Endothelial cell of umbilical vein (primary cell): ENCODE measurements at regions not wholly inside any gene's neighbourhood (a gene's known extent, or its start where the extent isn't known, plus 50 kb on each side); places are given as distances from the start of the nearest gene placed in this dataset.

Experiments
- BruUV-seq: library from RNA; stranded (reverse); fragments of 400-500 nt; replicated peaks from 2 replicates; lab custom pipeline; 2021; lab: Mats Ljungman, UMichigan
- CTCF ChIA-PET: fragments of 300-600, 350-600 bp; sonication (Branson Sonifier 250); formaldehyde crosslinking; loops from one replicate; lab custom pipeline; 2021; ENCODE audit warnings: antibody characterized with exemption, inconsistent platforms; lab: Charles Lee
- POLR2A ChIA-PET: fragments of 300-600, 350-600 bp; sonication (Branson Sonifier 250); formaldehyde crosslinking; loops from one replicate; lab custom pipeline; 2021; ENCODE audit warnings: antibody characterized with exemption, inconsistent platforms; lab: Charles Lee
- DNase-seq: peaks from one replicate; pipeline ENCODE4 v3.0.0-alpha.2; 2011; ENCODE audit warnings: low read depth, low spot score
- FAIRE-seq: peaks from 2 replicates; lab custom pipeline; 2011; peaks lifted over from hg19 to GRCh38; lab: Jason Lieb, UNC
- H2AFZ ChIP-seq: 2 replicates; pipeline ENCODE4 v1.6.0; 2012; ENCODE audit warnings: low read depth, low read length, control low read depth, inconsistent platforms
- H3K27ac ChIP-seq: 2 replicates; pipeline ENCODE4 v1.5.1; 2011; ENCODE audit warnings: low read depth, mild to moderate bottlenecking, control low read depth, low read length, moderate library complexity; ENCODE audit not compliant: insufficient read depth
- H3K27me3 ChIP-seq, 2 experiments: 2 replicates each; pipeline versions ENCODE4 v1.6.0 to v1.6.1; 2011; ENCODE audit warnings: low read length in 2 of 2, mixed read lengths in 1 of 2; ENCODE audit not compliant: control insufficient read depth in 2 of 2, insufficient read depth in 2 of 2
- H3K36me3 ChIP-seq, 2 experiments: 2 replicates in 1 of 2; 3 replicates in 1 of 2; pipeline ENCODE4 v1.5.1; 2011; ENCODE audit warnings: low read length in 2 of 2, mild to moderate bottlenecking in 1 of 2, moderate library complexity in 1 of 2; ENCODE audit not compliant: control insufficient read depth in 2 of 2, insufficient read depth in 2 of 2; ENCODE audit errors: extremely low read depth in 1 of 2
- H3K4me1 ChIP-seq: 3 replicates; pipeline ENCODE4 v1.5.1; 2011; ENCODE audit warnings: mild to moderate bottlenecking, low read length; ENCODE audit not compliant: control insufficient read depth, insufficient read depth; ENCODE audit errors: extremely low read depth
- H3K4me2 ChIP-seq: 2 replicates; pipeline ENCODE4 v1.6.1; 2011; ENCODE audit warnings: low read length, control low read depth, mixed read lengths; ENCODE audit not compliant: insufficient read depth
- H3K4me3 ChIP-seq, 3 experiments: fragments of 200-600 bp in 1 of 3; sonication (generic), shearing (Covaris generic) in 1 of 3; replicated peaks in 1 of 3; 2 replicates each; pipeline ENCODE4 v1.5.1; 2011 to 2016; ENCODE audit warnings: control low read depth in 3 of 3, low read length in 3 of 3, mild to moderate bottlenecking in 2 of 3, inconsistent platforms in 1 of 3, low read depth in 1 of 3, moderate library complexity in 1 of 3; ENCODE audit not compliant: insufficient read depth in 1 of 3
- H3K79me2 ChIP-seq: 2 replicates; pipeline ENCODE4 v1.6.0; 2012; ENCODE audit warnings: low read length, inconsistent platforms; ENCODE audit not compliant: control insufficient read depth, insufficient read depth
- H3K9ac ChIP-seq: replicated peaks from 2 replicates; pipeline ENCODE3; 2011; ENCODE audit warnings: low read length, control low read depth; ENCODE audit not compliant: insufficient read depth; ENCODE audit errors: extremely low read depth
- H3K9me1 ChIP-seq: replicated peaks from 3 replicates; pipeline ENCODE4 v1.6.0; 2011; ENCODE audit warnings: mild to moderate bottlenecking, low read length; ENCODE audit not compliant: control insufficient read depth, insufficient read depth; ENCODE audit errors: extremely low read depth
- H3K9me3 ChIP-seq: replicated peaks from 2 replicates; pipeline ENCODE4 v1.5.1; 2012; ENCODE audit warnings: low read length, inconsistent platforms; ENCODE audit not compliant: control insufficient read depth, insufficient read depth
- H4K20me1 ChIP-seq: replicated peaks from 2 replicates; pipeline ENCODE3; 2011; ENCODE audit warnings: mild to moderate bottlenecking, low read length; ENCODE audit not compliant: control insufficient read depth, insufficient read depth; ENCODE audit errors: extremely low read depth
- EZH2 ChIP-seq: IDR thresholded peaks from 2 replicates; pipeline ENCODE4 v1.6.1; 2012; ENCODE audit warnings: borderline replicate concordance, low read depth, mild to moderate bottlenecking, moderate library complexity, low read length, inconsistent platforms; ENCODE audit not compliant: severe bottlenecking
- FOS ChIP-seq: IDR thresholded peaks from 2 replicates; pipeline ENCODE4 v1.6.1; 2011; ENCODE audit warnings: mild to moderate bottlenecking, low read length, moderate library complexity, borderline replicate concordance; ENCODE audit not compliant: insufficient read depth
- GATA2 ChIP-seq: IDR thresholded peaks from 2 replicates; pipeline ENCODE4 v1.7.0; 2011; ENCODE audit warnings: low read depth, mild to moderate bottlenecking, moderate library complexity, mixed read lengths, low read length; ENCODE audit not compliant: insufficient read length, insufficient read depth
- JUN ChIP-seq: IDR thresholded peaks from 2 replicates; pipeline ENCODE4 v1.6.1; 2011; ENCODE audit warnings: borderline replicate concordance, low read depth; ENCODE audit not compliant: insufficient read length, insufficient read depth
- MYC ChIP-seq: IDR thresholded peaks from one replicate; pipeline ENCODE4 v1.6.1; 2011; ENCODE audit warnings: mild to moderate bottlenecking, low read depth, low read length
- POLR2A ChIP-seq: IDR thresholded peaks from 2 replicates; pipeline ENCODE4 v1.6.1; 2012; ENCODE audit warnings: low read depth, mild to moderate bottlenecking, control low read depth, low read length
- POLR2AphosphoS5 ChIP-seq: IDR thresholded peaks from 2 replicates; pipeline ENCODE4 v1.6.1; 2012; ENCODE audit warnings: low read depth, mild to moderate bottlenecking, control low read depth, low read length, moderate library complexity; ENCODE audit not compliant: insufficient read depth
- dilution Hi-C: fragments of 300-500 bp; cut with MboI; formaldehyde crosslinking; loops from one replicate; pipeline ENCODE4 v1.15.0; 2019; ENCODE audit warnings: low sequenced_read_pairs; ENCODE audit not compliant: extremely low pct_ligation_motif_present
- intact Hi-C: fragments of 100-400 bp; cut with micrococcal nuclease; formaldehyde crosslinking; loops from one replicate; pipeline ENCODE4 v1.10.0; 2022
- TF ChIP-seq, protein P1 (sequence below), 2 donors: IDR thresholded peaks; 1 replicate in 1 of 2; 2 replicates in 1 of 2; pipeline ENCODE4 v1.5.1; 2011; ENCODE audit warnings: low read length in 2 of 2, mild to moderate bottlenecking in 2 of 2, moderate library complexity in 2 of 2, control low read depth in 1 of 2, inconsistent platforms in 1 of 2, low read depth in 1 of 2; ENCODE audit not compliant: insufficient read depth in 1 of 2; ENCODE audit errors: extremely low read depth in 1 of 2
- TF ChIP-seq, protein P2 (sequence below): IDR thresholded peaks from 2 replicates; pipeline ENCODE4 v1.6.1; 2011; ENCODE audit not compliant: insufficient read depth, insufficient read length

DNA sequence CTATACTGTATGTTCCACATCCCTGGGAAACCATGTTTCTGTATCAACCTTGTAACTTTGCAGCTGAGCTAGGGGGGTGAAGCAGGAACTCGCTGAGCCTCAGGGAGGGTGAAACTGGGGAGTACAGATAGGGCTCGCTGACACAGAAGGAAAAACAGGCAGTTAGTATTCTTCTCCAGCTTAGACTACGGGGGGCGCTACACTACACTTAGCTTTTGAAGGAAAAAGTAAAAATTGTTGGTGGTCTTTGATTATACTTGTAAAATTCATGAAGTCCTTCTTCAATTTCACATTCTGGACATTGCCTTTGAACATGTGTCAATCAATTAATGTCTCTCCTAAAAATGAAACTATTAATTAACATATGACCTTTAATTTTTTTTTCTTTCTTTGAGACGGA is 73.5 kb upstream of the RGMA start:
- no peak for FAIRE-seq

More for the DNA sequence above, 73.5 kb upstream of the RGMA start:
- ChIA-PET CTCF (no interaction called here), POLR2A (no interaction called here)
- Histone ChIP-seq H3K9me1 (no peaks in the 10 kb centered on the region), H2AFZ (no peak overlapping the region), H3K4me1 (no peaks in the 10 kb centered on the region), H3K27me3 (no peaks in the 10 kb centered on the region), H3K4me3 (no peak overlapping the region), H3K79me2 (no peaks in the 10 kb centered on the region), H3K27ac (no peak overlapping the region), H3K36me3 (no peaks in the 10 kb centered on the region), H4K20me1 (no peaks in the 10 kb centered on the region), H3K4me2 (no peak overlapping the region), H3K9me3 (no peaks in the 10 kb centered on the region), H3K9ac (no peak overlapping the region)
- TF ChIP-seq MYC (no peak), JUN (no peak), EZH2 (no peak), GATA2 (no peak), FOS (no peak), POLR2AphosphoS5 (no peak), POLR2A (no peak)
- TF ChIP-seq, protein P1, sequence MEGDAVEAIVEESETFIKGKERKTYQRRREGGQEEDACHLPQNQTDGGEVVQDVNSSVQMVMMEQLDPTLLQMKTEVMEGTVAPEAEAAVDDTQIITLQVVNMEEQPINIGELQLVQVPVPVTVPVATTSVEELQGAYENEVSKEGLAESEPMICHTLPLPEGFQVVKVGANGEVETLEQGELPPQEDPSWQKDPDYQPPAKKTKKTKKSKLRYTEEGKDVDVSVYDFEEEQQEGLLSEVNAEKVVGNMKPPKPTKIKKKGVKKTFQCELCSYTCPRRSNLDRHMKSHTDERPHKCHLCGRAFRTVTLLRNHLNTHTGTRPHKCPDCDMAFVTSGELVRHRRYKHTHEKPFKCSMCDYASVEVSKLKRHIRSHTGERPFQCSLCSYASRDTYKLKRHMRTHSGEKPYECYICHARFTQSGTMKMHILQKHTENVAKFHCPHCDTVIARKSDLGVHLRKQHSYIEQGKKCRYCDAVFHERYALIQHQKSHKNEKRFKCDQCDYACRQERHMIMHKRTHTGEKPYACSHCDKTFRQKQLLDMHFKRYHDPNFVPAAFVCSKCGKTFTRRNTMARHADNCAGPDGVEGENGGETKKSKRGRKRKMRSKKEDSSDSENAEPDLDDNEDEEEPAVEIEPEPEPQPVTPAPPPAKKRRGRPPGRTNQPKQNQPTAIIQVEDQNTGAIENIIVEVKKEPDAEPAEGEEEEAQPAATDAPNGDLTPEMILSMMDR (IDR thresholded peaks at IDR 0.05; ENCODE audit: extremely low read depth in 1 of 2, insufficient read depth in 1 of 2, low read depth in 1 of 2, low read length in 2 of 2), result no peak
- TF ChIP-seq, protein P2, sequence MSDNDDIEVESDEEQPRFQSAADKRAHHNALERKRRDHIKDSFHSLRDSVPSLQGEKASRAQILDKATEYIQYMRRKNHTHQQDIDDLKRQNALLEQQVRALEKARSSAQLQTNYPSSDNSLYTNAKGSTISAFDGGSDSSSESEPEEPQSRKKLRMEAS, result no peak
- dilution Hi-C loops (no loop called here), intact Hi-C loops (no loop called here)
- no peak for DNase-seq
- no TSS peak for BruUV-seq
